ENCODE measurements at regions not wholly inside any gene's neighbourhood (a gene's known extent, or its start where the extent isn't known, plus 50 kb on each side); places are given as distances from the start of the nearest gene placed in this dataset.

GRCh38 chr18:61953641-61954040 is 60.8 kb upstream of the RNF152 start:
- H3K9me3 ChIP-seq (ENCODE audit: control insufficient read depth in 2 of 2, insufficient read depth in 1 of 2, low read length in 1 of 2): peaks cover 0 to 8% of the 10 kb centered on the region in 2 donors
- WGBS: 87% methylated on average over 5 of the region's 5 CpGs

GRCh38 chr18:61953161-61953560 is 60.4 kb upstream of the RNF152 start:
- Histone ChIP-seq H3K27me3 (ENCODE audit: control insufficient read depth in 2 of 2, insufficient read depth in 1 of 2, low read length in 1 of 2) (no peaks in the 10 kb centered on the region), H3K9me3 (ENCODE audit: control insufficient read depth in 2 of 2, insufficient read depth in 1 of 2, low read length in 1 of 2) (peaks cover 0 to 8% of the 10 kb centered on the region in 2 donors), H3K27ac (ENCODE audit: low read depth in 1 of 2, low read length in 1 of 2) (no peak overlapping the region), H3K36me3 (ENCODE audit: control insufficient read depth in 2 of 2, insufficient read depth in 2 of 2, low read length in 1 of 2) (no peaks in the 10 kb centered on the region), H3K4me1 (ENCODE audit: control insufficient read depth in 2 of 2, insufficient read depth in 2 of 2, low read length in 2 of 2) (no peaks in the 10 kb centered on the region), H3K4me3 (ENCODE audit: low read length in 2 of 2) (no peak overlapping the region)
- WGBS: 94% methylated on average over 5 of the region's 5 CpGs
- no peak for DNase-seq (ENCODE audit: low read depth in 6 of 9, low spot score in 9 of 9)

More at GRCh38 chr18:61953641-61954040, 60.8 kb upstream of the RNF152 start:
- no peaks in the 10 kb centered on the region for H3K27me3 ChIP-seq (ENCODE audit: control insufficient read depth in 2 of 2, insufficient read depth in 1 of 2, low read length in 1 of 2)
- no peak for DNase-seq (ENCODE audit: low read depth in 6 of 9, low spot score in 9 of 9)
- H3K36me3 ChIP-seq (ENCODE audit: control insufficient read depth in 2 of 2, insufficient read depth in 2 of 2, low read length in 1 of 2): no peaks in the 10 kb centered on the region
- H3K4me3 ChIP-seq (ENCODE audit: low read length in 2 of 2): no peak overlapping the region
- no peaks in the 10 kb centered on the region for H3K4me1 ChIP-seq (ENCODE audit: control insufficient read depth in 2 of 2, insufficient read depth in 2 of 2, low read length in 2 of 2)
- H3K27ac ChIP-seq (ENCODE audit: low read depth in 1 of 2, low read length in 1 of 2): no peak overlapping the region

GRCh38 chr18:61951396-61951795 is 58.6 kb upstream of the RNF152 start:
- no peaks in the 10 kb centered on the region for H3K9me3 ChIP-seq (ENCODE audit: control insufficient read depth in 2 of 2, insufficient read depth in 1 of 2, low read length in 1 of 2)
- H3K27ac ChIP-seq (ENCODE audit: low read depth in 1 of 2, low read length in 1 of 2): no peak overlapping the region
- H3K4me1 ChIP-seq (ENCODE audit: control insufficient read depth in 2 of 2, insufficient read depth in 2 of 2, low read length in 2 of 2): no peaks in the 10 kb centered on the region
- no peaks in the 10 kb centered on the region for H3K36me3 ChIP-seq (ENCODE audit: control insufficient read depth in 2 of 2, insufficient read depth in 2 of 2, low read length in 1 of 2)
- 98% methylated on average over 6 of the region's 6 CpGs for WGBS
- no peak overlapping the region for H3K4me3 ChIP-seq (ENCODE audit: low read length in 2 of 2)
- DNase-seq (ENCODE audit: low read depth in 6 of 9, low spot score in 9 of 9): no peak
- no peaks in the 10 kb centered on the region for H3K27me3 ChIP-seq (ENCODE audit: control insufficient read depth in 2 of 2, insufficient read depth in 1 of 2, low read length in 1 of 2)

- DNase-seq (ENCODE audit: low read depth in 6 of 9, low spot score in 9 of 9): no peak
- Histone ChIP-seq H3K36me3 (ENCODE audit: control insufficient read depth in 2 of 2, insufficient read depth in 2 of 2, low read length in 1 of 2) (no peaks in the 10 kb centered on the region), H3K4me1 (ENCODE audit: control insufficient read depth in 2 of 2, insufficient read depth in 2 of 2, low read length in 2 of 2) (no peaks in the 10 kb centered on the region), H3K27me3 (ENCODE audit: control insufficient read depth in 2 of 2, insufficient read depth in 1 of 2, low read length in 1 of 2) (no peaks in the 10 kb centered on the region), H3K27ac (ENCODE audit: low read depth in 1 of 2, low read length in 1 of 2) (no peak overlapping the region), H3K9me3 (ENCODE audit: control insufficient read depth in 2 of 2, insufficient read depth in 1 of 2, low read length in 1 of 2) (no peaks in the 10 kb centered on the region), H3K4me3 (ENCODE audit: low read length in 2 of 2) (no peak overlapping the region)
- WGBS: 89% methylated on average over 3 of the region's 3 CpGs
These were observed 57.6 kb upstream of the RNF152 start for GRCh38 chr18:61950371-61950770.

GRCh38 chr18:61949946-61950345 is 57.1 kb upstream of the RNF152 start:
- Histone ChIP-seq H3K4me1 (ENCODE audit: control insufficient read depth in 2 of 2, insufficient read depth in 2 of 2, low read length in 2 of 2) (no peaks in the 10 kb centered on the region), H3K27me3 (ENCODE audit: control insufficient read depth in 2 of 2, insufficient read depth in 1 of 2, low read length in 1 of 2) (no peaks in the 10 kb centered on the region), H3K9me3 (ENCODE audit: control insufficient read depth in 2 of 2, insufficient read depth in 1 of 2, low read length in 1 of 2) (no peaks in the 10 kb centered on the region), H3K27ac (ENCODE audit: low read depth in 1 of 2, low read length in 1 of 2) (no peak overlapping the region), H3K36me3 (ENCODE audit: control insufficient read depth in 2 of 2, insufficient read depth in 2 of 2, low read length in 1 of 2) (no peaks in the 10 kb centered on the region), H3K4me3 (ENCODE audit: low read length in 2 of 2) (no peak overlapping the region)
- DNase-seq (ENCODE audit: low read depth in 6 of 9, low spot score in 9 of 9): no peak
- WGBS: 90% methylated on average over 10 of the region's 10 CpGs

- no peaks in the 10 kb centered on the region for H3K4me1 ChIP-seq (ENCODE audit: control insufficient read depth in 2 of 2, insufficient read depth in 2 of 2, low read length in 2 of 2)
- H3K9me3 ChIP-seq (ENCODE audit: control insufficient read depth in 2 of 2, insufficient read depth in 1 of 2, low read length in 1 of 2): no peaks in the 10 kb centered on the region
- H3K36me3 ChIP-seq (ENCODE audit: control insufficient read depth in 2 of 2, insufficient read depth in 2 of 2, low read length in 1 of 2): no peaks in the 10 kb centered on the region
- no peaks in the 10 kb centered on the region for H3K27me3 ChIP-seq (ENCODE audit: control insufficient read depth in 2 of 2, insufficient read depth in 1 of 2, low read length in 1 of 2)
- H3K27ac ChIP-seq (ENCODE audit: low read depth in 1 of 2, low read length in 1 of 2): no peak overlapping the region
- no peak overlapping the region for H3K4me3 ChIP-seq (ENCODE audit: low read length in 2 of 2)
- WGBS: 90% methylated on average over 6 of the region's 6 CpGs
- DNase-seq (ENCODE audit: low read depth in 6 of 9, low spot score in 9 of 9): no peak
These were observed 56.1 kb upstream of the RNF152 start for GRCh38 chr18:61948846-61949438.

GRCh38 chr18:61948281-61948741 is 55.5 kb upstream of the RNF152 start:
- no peaks in the 10 kb centered on the region for H3K9me3 ChIP-seq (ENCODE audit: control insufficient read depth in 2 of 2, insufficient read depth in 1 of 2, low read length in 1 of 2)
- H3K36me3 ChIP-seq (ENCODE audit: control insufficient read depth in 2 of 2, insufficient read depth in 2 of 2, low read length in 1 of 2): no peaks in the 10 kb centered on the region
- H3K27me3 ChIP-seq (ENCODE audit: control insufficient read depth in 2 of 2, insufficient read depth in 1 of 2, low read length in 1 of 2): no peaks in the 10 kb centered on the region
- WGBS: 87% methylated on average over 4 of the region's 4 CpGs
- H3K4me3 ChIP-seq (ENCODE audit: low read length in 2 of 2): no peak overlapping the region
- no peak for DNase-seq (ENCODE audit: low read depth in 6 of 9, low spot score in 9 of 9)
- H3K27ac ChIP-seq (ENCODE audit: low read depth in 1 of 2, low read length in 1 of 2): no peak overlapping the region
- H3K4me1 ChIP-seq (ENCODE audit: control insufficient read depth in 2 of 2, insufficient read depth in 2 of 2, low read length in 2 of 2): no peaks in the 10 kb centered on the region

GRCh38 chr18:61946449-61946848 is 53.6 kb upstream of the RNF152 start:
- Histone ChIP-seq H3K9me3 (ENCODE audit: control insufficient read depth in 2 of 2, insufficient read depth in 1 of 2, low read length in 1 of 2) (no peaks in the 10 kb centered on the region), H3K36me3 (ENCODE audit: control insufficient read depth in 2 of 2, insufficient read depth in 2 of 2, low read length in 1 of 2) (no peaks in the 10 kb centered on the region), H3K4me3 (ENCODE audit: low read length in 2 of 2) (no peak overlapping the region), H3K27me3 (ENCODE audit: control insufficient read depth in 2 of 2, insufficient read depth in 1 of 2, low read length in 1 of 2) (no peaks in the 10 kb centered on the region), H3K4me1 (ENCODE audit: control insufficient read depth in 2 of 2, insufficient read depth in 2 of 2, low read length in 2 of 2) (no peaks in the 10 kb centered on the region), H3K27ac (ENCODE audit: low read depth in 1 of 2, low read length in 1 of 2) (no peak overlapping the region)
- WGBS: 94% methylated on average over 3 of the region's 3 CpGs
- DNase-seq (ENCODE audit: low read depth in 6 of 9, low spot score in 9 of 9): no peak

GRCh38 chr18:61943175-61943964 is 50.6 kb upstream of the RNF152 start:
- WGBS: 76% methylated on average over 3 of the region's 3 CpGs
- DNase-seq (ENCODE audit: low read depth in 6 of 9, low spot score in 9 of 9): no peak
- Histone ChIP-seq H3K4me1 (ENCODE audit: control insufficient read depth in 2 of 2, insufficient read depth in 2 of 2, low read length in 2 of 2) (no peaks in the 10 kb centered on the region), H3K4me3 (ENCODE audit: low read length in 2 of 2) (no peak overlapping the region), H3K9me3 (ENCODE audit: control insufficient read depth in 2 of 2, insufficient read depth in 1 of 2, low read length in 1 of 2) (no peaks in the 10 kb centered on the region), H3K36me3 (ENCODE audit: control insufficient read depth in 2 of 2, insufficient read depth in 2 of 2, low read length in 1 of 2) (no peaks in the 10 kb centered on the region), H3K27ac (ENCODE audit: low read depth in 1 of 2, low read length in 1 of 2) (no peak overlapping the region), H3K27me3 (ENCODE audit: control insufficient read depth in 2 of 2, insufficient read depth in 1 of 2, low read length in 1 of 2) (no peaks in the 10 kb centered on the region)
